GM12878 (cell line): ENCODE measurements at regions not wholly inside any gene's neighbourhood (a gene's known extent, or its start where the extent isn't known, plus 50 kb on each side); places are given as distances from the start of the nearest gene placed in this dataset.

ENCODE experiments used
- BACH1 ChIP-seq: fragments of 450-650 bp; IDR thresholded peaks from 2 replicates; pipeline ENCODE4 v1.6.1; 2017; ENCODE audit warnings: mild to moderate bottlenecking, borderline replicate concordance
- PRDM15 ChIP-seq: fragments of 450-650 bp; formaldehyde crosslinking; IDR thresholded peaks from 2 replicates; pipeline ENCODE4 v1.4.0; 2020; ENCODE audit warnings: mild to moderate bottlenecking, moderate library complexity
- SIN3A ChIP-seq: IDR thresholded peaks from 2 replicates; pipeline ENCODE4 v1.6.1; 2012; ENCODE audit warnings: low read depth, low read length, improper control_type of control experiment
- SUPT20H ChIP-seq: IDR thresholded peaks from 2 replicates; pipeline ENCODE4 v1.6.1; 2011; ENCODE audit warnings: low read depth, mild to moderate bottlenecking, low read length, moderate library complexity, borderline replicate concordance; ENCODE audit not compliant: control insufficient read depth
- ZBTB11 ChIP-seq: fragments of 450-650 bp; formaldehyde crosslinking; IDR thresholded peaks from 2 replicates; pipeline ENCODE4 v1.5.0; 2022; ENCODE audit warnings: mild to moderate bottlenecking, missing genetic modification characterization
- ZBTB40 ChIP-seq: fragments of 450-650 bp; IDR thresholded peaks from 2 replicates; pipeline ENCODE4 v1.6.1; 2016; ENCODE audit warnings: mild to moderate bottlenecking, moderate library complexity, borderline replicate concordance
- TF ChIP-seq, protein P1 (sequence below): fragments of 450-650 bp; IDR thresholded peaks from 2 replicates; pipeline ENCODE4 v1.6.1; 2018; ENCODE audit warnings: mild to moderate bottlenecking, low read depth, moderate library complexity; ENCODE audit not compliant: partially characterized antibody

DNA sequence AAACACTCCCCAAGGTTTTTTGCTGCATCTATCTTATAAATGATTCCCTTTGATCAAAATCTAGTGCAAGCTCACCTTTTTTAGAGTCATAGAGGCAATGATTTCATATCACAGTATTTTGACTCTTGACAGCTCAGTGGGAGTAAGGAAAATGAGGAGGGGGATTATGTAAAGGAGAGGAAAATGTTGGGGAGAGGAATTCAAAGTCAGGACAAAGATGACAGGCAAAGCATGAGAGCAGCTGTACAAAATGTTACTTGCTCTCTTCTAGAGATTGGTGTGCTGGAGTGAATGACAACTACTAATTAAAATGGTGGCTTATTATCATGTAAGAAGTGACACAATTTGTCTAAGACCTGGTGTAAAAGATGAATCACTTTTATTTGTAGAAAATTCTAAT is 644.6 kb upstream of the CHORDC1 start (continued):
- TF ChIP-seq ZBTB11 (CRISPR knock-in tag) (no peak), PRDM15 (CRISPR knock-in tag) (no peak), BACH1 (no peak), SIN3A (no peak), SUPT20H (no peak), ZBTB40 (no peak)
- TF ChIP-seq, protein P1, sequence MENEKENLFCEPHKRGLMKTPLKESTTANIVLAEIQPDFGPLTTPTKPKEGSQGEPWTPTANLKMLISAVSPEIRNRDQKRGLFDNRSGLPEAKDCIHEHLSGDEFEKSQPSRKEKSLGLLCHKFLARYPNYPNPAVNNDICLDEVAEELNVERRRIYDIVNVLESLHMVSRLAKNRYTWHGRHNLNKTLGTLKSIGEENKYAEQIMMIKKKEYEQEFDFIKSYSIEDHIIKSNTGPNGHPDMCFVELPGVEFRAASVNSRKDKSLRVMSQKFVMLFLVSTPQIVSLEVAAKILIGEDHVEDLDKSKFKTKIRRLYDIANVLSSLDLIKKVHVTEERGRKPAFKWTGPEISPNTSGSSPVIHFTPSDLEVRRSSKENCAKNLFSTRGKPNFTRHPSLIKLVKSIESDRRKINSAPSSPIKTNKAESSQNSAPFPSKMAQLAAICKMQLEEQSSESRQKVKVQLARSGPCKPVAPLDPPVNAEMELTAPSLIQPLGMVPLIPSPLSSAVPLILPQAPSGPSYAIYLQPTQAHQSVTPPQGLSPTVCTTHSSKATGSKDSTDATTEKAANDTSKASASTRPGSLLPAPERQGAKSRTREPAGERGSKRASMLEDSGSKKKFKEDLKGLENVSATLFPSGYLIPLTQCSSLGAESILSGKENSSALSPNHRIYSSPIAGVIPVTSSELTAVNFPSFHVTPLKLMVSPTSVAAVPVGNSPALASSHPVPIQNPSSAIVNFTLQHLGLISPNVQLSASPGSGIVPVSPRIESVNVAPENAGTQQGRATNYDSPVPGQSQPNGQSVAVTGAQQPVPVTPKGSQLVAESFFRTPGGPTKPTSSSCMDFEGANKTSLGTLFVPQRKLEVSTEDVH = no peak
